NCI-H524 treated with DMSO at 0.1 percent for 48 hours (cell line): ENCODE measurements at regions not wholly inside any gene's neighbourhood (a gene's known extent, or its start where the extent isn't known, plus 50 kb on each side); places are given as distances from the start of the nearest gene placed in this dataset.
A peak's percentile ranks its signal among the peaks of the same experiment; 100 is the strongest.

Source experiments
- DNase-seq: peaks from one replicate; lab custom pipeline; 2025; lab: John Stamatoyannopoulos, UW

GRCh38 chr22:47678048-47678447 lies 915.6 kb downstream of the TBC1D22A start:
- no peak for DNase-seq

GRCh38 chr22:47676685-47677084 lies 914.2 kb downstream of the TBC1D22A start:
- DNase-seq, result no peak

GRCh38 chr22:47674600-47674999 lies 912.1 kb downstream of the TBC1D22A start:
- DNase-seq, result no peak

- DNase-seq, result no peak
Measured at GRCh38 chr22:47673557-47673956, 911.1 kb downstream of the TBC1D22A start.

GRCh38 chr22:47672526-47672925 lies 910.1 kb downstream of the TBC1D22A start:
- DNase-seq, result no peak

GRCh38 chr22:47665151-47665550 lies 902.7 kb downstream of the TBC1D22A start:
- no peak for DNase-seq

- no peak for DNase-seq
Measured at GRCh38 chr22:47663615-47664605, 901.5 kb downstream of the TBC1D22A start.

GRCh38 chr22:47659467-47660223 lies 897.2 kb downstream of the TBC1D22A start:
- peak; percentile 43 for DNase-seq

- DNase-seq, result no peak
Measured at GRCh38 chr22:47658182-47658581, 895.7 kb downstream of the TBC1D22A start.

- DNase-seq, result no peak
Measured at GRCh38 chr22:47657224-47657623, 894.8 kb downstream of the TBC1D22A start.

- no peak for DNase-seq
Measured at GRCh38 chr22:47656806-47657205, 894.4 kb downstream of the TBC1D22A start.

GRCh38 chr22:47655930-47656329 lies 893.5 kb downstream of the TBC1D22A start:
- no peak for DNase-seq

- peak; percentile 76 for DNase-seq
Measured at GRCh38 chr22:47654922-47655491, 892.6 kb downstream of the TBC1D22A start.

GRCh38 chr22:47653921-47654320 lies 891.5 kb downstream of the TBC1D22A start:
- DNase-seq, result no peak

GRCh38 chr22:47651216-47651987 lies 889.0 kb downstream of the TBC1D22A start:
- DNase-seq, result no peak

GRCh38 chr22:47647720-47648119 lies 885.3 kb downstream of the TBC1D22A start:
- DNase-seq, result no peak

GRCh38 chr22:47647181-47647580 lies 884.7 kb downstream of the TBC1D22A start:
- no peak for DNase-seq

GRCh38 chr22:47645923-47646322 lies 883.5 kb downstream of the TBC1D22A start:
- no peak for DNase-seq

- no peak for DNase-seq
Measured at GRCh38 chr22:47645450-47645914, 883.0 kb downstream of the TBC1D22A start.

GRCh38 chr22:47634347-47634746 lies 871.9 kb downstream of the TBC1D22A start:
- no peak for DNase-seq

GRCh38 chr22:47633111-47633510 lies 870.7 kb downstream of the TBC1D22A start:
- no peak for DNase-seq

GRCh38 chr22:47632701-47633100 lies 870.3 kb downstream of the TBC1D22A start:
- no peak for DNase-seq
